ENCODE measurements at regions not wholly inside any gene's neighbourhood (a gene's known extent, or its start where the extent isn't known, plus 50 kb on each side); places are given as distances from the start of the nearest gene placed in this dataset.

DNA sequence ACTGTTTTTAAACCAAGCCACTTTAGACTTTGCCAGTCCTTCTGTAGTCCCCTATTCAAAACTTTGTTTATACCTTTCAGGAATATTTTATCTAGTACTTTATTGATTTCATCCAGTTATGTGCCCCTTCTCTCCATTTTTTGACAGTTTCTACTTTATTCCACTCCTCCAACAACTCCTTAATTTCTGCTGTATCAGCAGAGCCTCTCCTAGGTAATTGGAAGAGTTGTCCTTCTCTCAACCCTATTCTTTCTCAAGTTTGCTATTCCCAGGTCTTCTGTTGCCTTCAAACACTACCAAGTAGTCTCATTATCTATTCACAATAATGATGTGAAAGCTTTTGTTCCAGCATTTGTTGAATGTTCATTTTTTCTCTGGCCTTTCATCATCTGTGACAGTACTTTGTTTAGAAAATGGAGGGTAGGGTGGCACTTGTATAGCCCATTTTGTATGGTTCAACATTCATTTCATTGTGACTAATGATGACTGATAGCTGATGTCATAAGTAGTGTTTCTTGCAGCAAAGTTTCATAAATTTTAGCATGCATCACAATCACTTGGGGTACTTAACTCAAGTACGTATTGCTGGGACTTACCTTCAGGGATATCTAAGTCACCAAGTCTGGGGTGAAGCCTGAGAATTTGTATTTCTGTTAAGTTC, 204.4 kb upstream of the DMRT1 start:
- TF ChIP-seq, protein P1, sequence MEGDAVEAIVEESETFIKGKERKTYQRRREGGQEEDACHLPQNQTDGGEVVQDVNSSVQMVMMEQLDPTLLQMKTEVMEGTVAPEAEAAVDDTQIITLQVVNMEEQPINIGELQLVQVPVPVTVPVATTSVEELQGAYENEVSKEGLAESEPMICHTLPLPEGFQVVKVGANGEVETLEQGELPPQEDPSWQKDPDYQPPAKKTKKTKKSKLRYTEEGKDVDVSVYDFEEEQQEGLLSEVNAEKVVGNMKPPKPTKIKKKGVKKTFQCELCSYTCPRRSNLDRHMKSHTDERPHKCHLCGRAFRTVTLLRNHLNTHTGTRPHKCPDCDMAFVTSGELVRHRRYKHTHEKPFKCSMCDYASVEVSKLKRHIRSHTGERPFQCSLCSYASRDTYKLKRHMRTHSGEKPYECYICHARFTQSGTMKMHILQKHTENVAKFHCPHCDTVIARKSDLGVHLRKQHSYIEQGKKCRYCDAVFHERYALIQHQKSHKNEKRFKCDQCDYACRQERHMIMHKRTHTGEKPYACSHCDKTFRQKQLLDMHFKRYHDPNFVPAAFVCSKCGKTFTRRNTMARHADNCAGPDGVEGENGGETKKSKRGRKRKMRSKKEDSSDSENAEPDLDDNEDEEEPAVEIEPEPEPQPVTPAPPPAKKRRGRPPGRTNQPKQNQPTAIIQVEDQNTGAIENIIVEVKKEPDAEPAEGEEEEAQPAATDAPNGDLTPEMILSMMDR (IDR thresholded peaks at IDR 0.05; ENCODE audit: low read depth, low read length), result no peak
- Histone ChIP-seq H3K27me3 (ENCODE audit: control insufficient read depth, insufficient read depth, low read length) (no peaks in the 10 kb centered on the region), H3K4me3 (ENCODE audit: low read depth, low read length) (no peak overlapping the region), H3K9me3 (ENCODE audit: control insufficient read depth, insufficient read depth, low read length) (peaks cover 9% of the 10 kb centered on the region), H3K27ac (ENCODE audit: low read depth, low read length) (no peak overlapping the region)
- DNase-seq (ENCODE audit: low read depth, low spot score), result no peak
- ChIA-PET CTCF (interaction anchor here (1.0 kb wide), 1 partner anchor 60 kb away, joined by 3 read pairs; no protein-coding TSS in a partner anchor), POLR2A (no interaction called here)

DNA sequence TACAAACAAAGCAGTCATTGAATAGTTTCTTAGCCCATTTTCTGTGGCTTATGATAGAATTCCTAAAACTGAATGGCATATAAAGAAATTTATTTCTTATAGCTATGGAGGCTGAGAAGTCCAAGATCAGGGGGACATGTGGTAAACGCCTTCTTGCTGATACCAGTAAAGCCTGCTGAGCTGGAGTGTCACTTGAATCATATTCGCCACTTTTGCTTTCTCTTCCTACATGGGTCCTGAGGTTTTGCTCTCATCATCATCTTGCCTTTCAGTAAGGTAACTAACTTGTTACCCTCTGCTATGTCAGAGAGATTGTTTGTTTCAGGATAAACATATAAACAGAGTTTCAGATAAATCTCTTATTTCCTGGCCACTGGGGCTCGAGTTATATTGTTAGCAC, 203.3 kb upstream of the DMRT1 start:
- Histone ChIP-seq H3K27ac (ENCODE audit: low read depth, low read length) (no peak overlapping the region), H3K4me3 (ENCODE audit: low read depth, low read length) (no peak overlapping the region), H3K27me3 (ENCODE audit: control insufficient read depth, insufficient read depth, low read length) (no peaks in the 10 kb centered on the region), H3K9me3 (ENCODE audit: control insufficient read depth, insufficient read depth, low read length) (peaks cover 9% of the 10 kb centered on the region)
- POLR2A ChIA-PET, result no interaction called here
- CTCF ChIA-PET, result interaction anchor here (1.4 kb wide), 1 partner anchor 168 kb away, joined by 8 read pairs; no protein-coding TSS in a partner anchor
- TF ChIP-seq, protein P1 (IDR thresholded peaks at IDR 0.05; ENCODE audit: low read depth, low read length), result no peak
- DNase-seq (ENCODE audit: low read depth, low spot score), result no peak

DNA sequence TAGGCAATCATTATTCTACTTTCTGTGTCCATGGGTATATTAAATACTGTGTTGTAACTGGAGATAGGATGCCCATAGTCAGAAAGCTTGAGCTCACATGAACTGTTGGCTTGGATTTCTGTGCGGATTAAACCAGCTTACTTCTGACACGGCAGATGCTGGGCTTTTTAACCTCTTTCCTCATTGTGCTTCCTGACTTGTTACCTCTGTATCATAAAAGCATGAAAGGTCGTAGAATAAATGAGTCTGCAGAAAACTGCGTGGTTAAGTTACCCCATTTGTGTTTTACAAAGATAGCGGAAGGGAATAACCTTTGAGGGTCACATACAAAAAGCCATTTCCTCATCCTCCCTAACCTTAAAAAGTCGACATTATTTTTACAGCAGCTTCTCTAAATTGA, 199.5 kb upstream of the DMRT1 start:
- DNase-seq (ENCODE audit: low read depth, low spot score), result no peak
- ChIA-PET POLR2A (no interaction called here), CTCF (interaction anchor here (0.7 to 1.1 kb wide), 2 partner anchors 29 to 367 kb away, joined by 3 to 4 read pairs; no protein-coding TSS in a partner anchor)
- TF ChIP-seq, protein P1 (IDR thresholded peaks at IDR 0.05; ENCODE audit: low read depth, low read length), result no peak
- H3K27me3 ChIP-seq (ENCODE audit: control insufficient read depth, insufficient read depth, low read length), result no peaks in the 10 kb centered on the region
- no peak overlapping the region for H3K4me3 ChIP-seq (ENCODE audit: low read depth, low read length)
- no peak overlapping the region for H3K27ac ChIP-seq (ENCODE audit: low read depth, low read length)
- H3K9me3 ChIP-seq (ENCODE audit: control insufficient read depth, insufficient read depth, low read length), result no peaks in the 10 kb centered on the region

DNA sequence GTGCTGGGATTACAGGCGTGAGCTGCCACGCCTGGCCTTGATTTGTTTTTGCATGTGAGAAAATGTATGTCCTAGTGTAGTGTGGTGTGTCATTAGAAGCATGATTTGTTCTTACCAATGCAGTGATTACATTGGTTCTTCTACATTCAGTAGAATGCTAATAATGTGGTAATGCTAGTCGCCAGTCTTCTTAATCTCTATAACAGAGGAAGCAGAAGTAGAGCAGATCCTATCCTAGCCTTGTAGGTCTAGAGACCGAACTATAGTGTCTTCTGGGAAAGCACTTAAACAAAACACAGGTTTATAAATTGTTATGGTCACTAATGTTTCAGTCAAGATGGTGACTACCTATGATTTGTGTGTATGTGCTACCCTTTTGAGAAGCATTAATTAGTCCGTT, 197.5 kb upstream of the DMRT1 start:
- no peak overlapping the region for H3K27ac ChIP-seq (ENCODE audit: low read depth, low read length)
- H3K4me3 ChIP-seq (ENCODE audit: low read depth, low read length), result no peak overlapping the region
- H3K27me3 ChIP-seq (ENCODE audit: control insufficient read depth, insufficient read depth, low read length), result no peaks in the 10 kb centered on the region
- ChIA-PET CTCF (no interaction called here), POLR2A (no interaction called here)
- DNase-seq (ENCODE audit: low read depth, low spot score), result no peak
- TF ChIP-seq, protein P1 (IDR thresholded peaks at IDR 0.05; ENCODE audit: low read depth, low read length), result no peak
- H3K9me3 ChIP-seq (ENCODE audit: control insufficient read depth, insufficient read depth, low read length), result no peaks in the 10 kb centered on the region

DNA sequence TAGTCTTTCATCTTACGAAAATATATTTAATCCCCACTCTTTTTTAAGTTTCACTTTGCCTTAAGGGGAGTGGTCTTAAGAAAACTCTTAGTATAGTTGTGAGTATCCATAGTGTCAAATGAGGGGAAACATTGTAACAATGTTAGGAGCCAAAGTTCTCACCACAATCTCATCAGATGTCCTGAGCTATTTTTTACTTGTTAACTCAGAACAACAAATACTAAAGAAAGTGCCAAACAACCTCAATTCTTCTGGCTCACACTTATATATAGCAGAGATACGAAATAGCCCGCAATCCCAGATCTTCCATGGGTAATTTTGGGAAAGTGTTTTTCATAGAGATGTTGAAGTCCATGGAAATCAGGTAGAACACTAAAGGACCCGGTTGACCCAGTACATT, 194.0 kb upstream of the DMRT1 start:
- TF ChIP-seq, protein P1 (IDR thresholded peaks at IDR 0.05; ENCODE audit: low read depth, low read length), result no peak
- Histone ChIP-seq H3K27me3 (ENCODE audit: control insufficient read depth, insufficient read depth, low read length) (no peaks in the 10 kb centered on the region), H3K9me3 (ENCODE audit: control insufficient read depth, insufficient read depth, low read length) (no peaks in the 10 kb centered on the region), H3K27ac (ENCODE audit: low read depth, low read length) (no peak overlapping the region), H3K4me3 (ENCODE audit: low read depth, low read length) (no peak overlapping the region)
- no peak for DNase-seq (ENCODE audit: low read depth, low spot score)
- POLR2A ChIA-PET, result no interaction called here
- CTCF ChIA-PET, result interaction anchor here (1.7 kb wide), 1 partner anchor 159 kb away, joined by 4 read pairs; no protein-coding TSS in a partner anchor

Measured in AG04450 (cell line).